ENCODE measurements at regions not wholly inside any gene's neighbourhood (a gene's known extent, or its start where the extent isn't known, plus 50 kb on each side); places are given as distances from the start of the nearest gene placed in this dataset.

DNA sequence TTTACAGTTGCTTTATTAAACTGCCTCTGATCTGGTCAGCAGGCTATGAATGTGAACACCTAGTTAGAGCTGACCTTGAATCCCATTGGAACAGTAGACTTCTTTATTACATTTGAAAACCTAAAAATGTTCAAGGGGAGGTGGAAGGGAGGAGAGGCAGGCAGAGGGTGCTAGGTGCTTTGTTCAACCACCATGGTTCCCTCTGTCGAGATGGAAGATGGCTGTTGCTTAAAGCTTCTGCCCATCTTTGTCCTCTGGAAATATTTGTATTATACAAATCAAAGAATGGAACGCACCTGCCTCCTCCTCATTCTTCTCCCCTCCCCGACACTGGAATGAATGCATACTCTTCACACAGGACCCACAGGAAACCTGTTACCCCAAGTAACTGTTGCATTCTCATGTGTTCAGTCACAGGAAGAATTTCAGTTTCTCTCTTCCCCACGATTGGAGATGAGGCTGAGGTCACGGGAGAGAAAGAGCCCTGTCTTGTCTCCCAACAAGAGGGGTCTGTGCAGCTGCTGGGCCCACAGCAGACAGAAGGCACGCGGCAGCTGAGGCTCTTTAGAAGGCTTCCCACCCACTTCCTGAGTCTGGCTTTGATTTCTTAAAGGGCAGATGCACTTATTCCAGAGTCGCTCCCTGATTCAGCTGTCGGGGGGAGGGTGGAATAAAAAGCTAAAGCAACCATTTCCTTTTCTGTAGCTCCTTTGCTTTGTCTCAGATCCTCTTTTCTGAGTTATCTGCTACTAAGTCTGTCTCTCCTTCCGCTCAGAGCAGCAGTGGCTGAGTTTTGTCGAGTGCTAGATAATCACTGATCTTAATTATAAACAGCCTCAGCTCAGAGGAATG, 217.9 kb upstream of the BTG1 start:
- Histone ChIP-seq H3K9me3 (ENCODE audit: control insufficient read depth, insufficient read depth, low read depth, low read length) (no peaks in the 10 kb centered on the region), H3K4me3 (ENCODE audit: low read depth, low read length) (no peak overlapping the region)
- CTCF ChIA-PET: interaction anchor here (0.7 kb wide), 1 partner anchor 668 kb away, joined by 3 read pairs; no protein-coding TSS in a partner anchor

DNA sequence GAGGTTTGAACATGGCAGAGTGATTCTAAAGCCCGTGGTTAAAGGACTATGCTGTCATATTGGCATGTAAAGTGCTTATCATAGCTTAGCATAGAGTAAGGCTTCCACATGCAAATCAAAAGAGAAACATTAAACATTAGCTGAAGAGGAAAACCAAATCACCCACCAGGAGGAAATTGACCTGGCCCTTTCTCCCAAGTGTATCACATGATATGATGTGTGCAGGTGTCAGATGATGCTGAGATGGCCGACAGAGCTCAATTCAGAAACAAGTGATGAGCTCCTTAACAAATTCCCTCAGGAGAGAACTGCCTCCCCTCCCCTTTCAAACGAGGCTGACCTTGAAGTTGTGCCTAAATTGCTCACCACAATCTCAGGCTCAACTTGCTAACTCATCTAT, 217.1 kb upstream of the BTG1 start:
- no peaks in the 10 kb centered on the region for H3K9me3 ChIP-seq (ENCODE audit: control insufficient read depth, insufficient read depth, low read depth, low read length)
- POLR2A ChIA-PET: no interaction called here
- H3K4me3 ChIP-seq (ENCODE audit: low read depth, low read length): no peak overlapping the region

More for the DNA sequence above, 217.9 kb upstream of the BTG1 start:
- POLR2A ChIA-PET: no interaction called here
- Histone ChIP-seq H3K27ac (ENCODE audit: extremely low read depth, low read depth, low read length) (no peak overlapping the region), H3K36me3 (ENCODE audit: control insufficient read depth in 2 of 2, insufficient read depth in 1 of 2, low read length in 2 of 2) (no peaks in the 10 kb centered on the region), H3K4me1 (ENCODE audit: control insufficient read depth, insufficient read depth, low read length) (no peaks in the 10 kb centered on the region)
- TF ChIP-seq ZNF473 (tag by site-specific recombination; IDR thresholded peaks at IDR 0.05) (no peak), ZNF585B (tag by site-specific recombination; IDR thresholded peaks at IDR 0.05) (no peak), ZBTB1 (tag by site-specific recombination; IDR thresholded peaks at IDR 0.05) (no peak), HOXD13 (CRISPR knock-in tag; IDR thresholded peaks at IDR 0.05; ENCODE audit: borderline replicate concordance) (no peak), MEIS1 (CRISPR knock-in tag; IDR thresholded peaks at IDR 0.05; ENCODE audit: borderline replicate concordance) (no peak), GLI4 (tag by site-specific recombination; IDR thresholded peaks at IDR 0.05) (no peak), ZNF121 (tag by site-specific recombination; IDR thresholded peaks at IDR 0.05) (no peak), ZNF292 (tag by site-specific recombination; IDR thresholded peaks at IDR 0.05; ENCODE audit: borderline replicate concordance, low read depth) (no peak)

DNA sequence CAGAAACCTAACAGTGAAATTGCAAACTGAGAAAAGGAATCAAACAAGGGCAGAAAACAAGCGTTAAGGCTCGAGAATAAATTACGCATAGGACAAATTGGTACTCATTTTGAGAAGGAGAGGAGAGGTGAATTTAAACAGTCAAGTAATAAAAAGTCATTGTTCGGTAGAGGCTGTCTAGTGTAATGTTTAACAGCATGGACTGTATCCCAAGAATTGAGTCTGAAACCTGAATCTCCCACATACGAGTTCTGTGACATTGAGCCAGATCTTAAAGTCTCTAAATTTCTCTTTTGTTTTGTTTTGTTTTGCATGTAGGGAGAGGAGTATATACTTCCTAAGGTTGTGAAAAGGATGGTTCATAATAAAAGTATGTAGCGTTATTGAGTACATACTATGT, 216.5 kb upstream of the BTG1 start:
- no peaks in the 10 kb centered on the region for H3K9me3 ChIP-seq (ENCODE audit: control insufficient read depth, insufficient read depth, low read depth, low read length)
- no peak overlapping the region for H3K27ac ChIP-seq (ENCODE audit: extremely low read depth, low read depth, low read length)
- no peak overlapping the region for H3K4me3 ChIP-seq (ENCODE audit: low read depth, low read length)
- CTCF ChIA-PET: no interaction called here
- no peaks in the 10 kb centered on the region for H3K36me3 ChIP-seq (ENCODE audit: control insufficient read depth in 2 of 2, insufficient read depth in 1 of 2, low read length in 2 of 2)
- POLR2A ChIA-PET: no interaction called here
- H3K4me1 ChIP-seq (ENCODE audit: control insufficient read depth, insufficient read depth, low read length): no peaks in the 10 kb centered on the region
- no peak for TF ChIP-seq REPIN1 (tag by site-specific recombination; IDR thresholded peaks at IDR 0.05; ENCODE audit: low read depth)
- TF ChIP-seq SETDB1 (IDR thresholded peaks at IDR 0.05; ENCODE audit: insufficient read length, low read length): no peak
- TF ChIP-seq ZNF707 (tag by site-specific recombination; IDR thresholded peaks at IDR 0.05): no peak
- no peak for TF ChIP-seq ZNF791 (tag by site-specific recombination; IDR thresholded peaks at IDR 0.05)
- TF ChIP-seq, protein P1, sequence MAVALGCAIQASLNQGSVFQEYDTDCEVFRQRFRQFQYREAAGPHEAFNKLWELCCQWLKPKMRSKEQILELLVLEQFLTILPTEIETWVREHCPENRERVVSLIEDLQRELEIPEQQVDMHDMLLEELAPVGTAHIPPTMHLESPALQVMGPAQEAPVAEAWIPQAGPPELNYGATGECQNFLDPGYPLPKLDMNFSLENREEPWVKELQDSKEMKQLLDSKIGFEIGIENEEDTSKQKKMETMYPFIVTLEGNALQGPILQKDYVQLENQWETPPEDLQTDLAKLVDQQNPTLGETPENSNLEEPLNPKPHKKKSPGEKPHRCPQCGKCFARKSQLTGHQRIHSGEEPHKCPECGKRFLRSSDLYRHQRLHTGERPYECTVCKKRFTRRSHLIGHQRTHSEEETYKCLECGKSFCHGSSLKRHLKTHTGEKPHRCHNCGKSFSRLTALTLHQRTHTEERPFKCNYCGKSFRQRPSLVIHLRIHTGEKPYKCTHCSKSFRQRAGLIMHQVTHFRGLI (tag by site-specific recombination; IDR thresholded peaks at IDR 0.05): no peak
- TF ChIP-seq ZNF2 (tag by site-specific recombination; IDR thresholded peaks at IDR 0.05): no peak
- TF ChIP-seq GFI1B (tag by site-specific recombination; IDR thresholded peaks at IDR 0.05): no peak
- no peak for TF ChIP-seq ZNF629 (tag by site-specific recombination; IDR thresholded peaks at IDR 0.05)
- TF ChIP-seq BCL11B (tag by site-specific recombination; IDR thresholded peaks at IDR 0.05; ENCODE audit: low read depth): no peak
- TF ChIP-seq ZNF302 (tag by site-specific recombination; IDR thresholded peaks at IDR 0.05; ENCODE audit: low read depth): no peak
- TF ChIP-seq, protein P2, sequence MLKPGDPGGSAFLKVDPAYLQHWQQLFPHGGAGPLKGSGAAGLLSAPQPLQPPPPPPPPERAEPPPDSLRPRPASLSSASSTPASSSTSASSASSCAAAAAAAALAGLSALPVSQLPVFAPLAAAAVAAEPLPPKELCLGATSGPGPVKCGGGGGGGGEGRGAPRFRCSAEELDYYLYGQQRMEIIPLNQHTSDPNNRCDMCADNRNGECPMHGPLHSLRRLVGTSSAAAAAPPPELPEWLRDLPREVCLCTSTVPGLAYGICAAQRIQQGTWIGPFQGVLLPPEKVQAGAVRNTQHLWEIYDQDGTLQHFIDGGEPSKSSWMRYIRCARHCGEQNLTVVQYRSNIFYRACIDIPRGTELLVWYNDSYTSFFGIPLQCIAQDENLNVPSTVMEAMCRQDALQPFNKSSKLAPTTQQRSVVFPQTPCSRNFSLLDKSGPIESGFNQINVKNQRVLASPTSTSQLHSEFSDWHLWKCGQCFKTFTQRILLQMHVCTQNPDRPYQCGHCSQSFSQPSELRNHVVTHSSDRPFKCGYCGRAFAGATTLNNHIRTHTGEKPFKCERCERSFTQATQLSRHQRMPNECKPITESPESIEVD (tag by site-specific recombination; IDR thresholded peaks at IDR 0.05): no peak

More for the DNA sequence above, 217.1 kb upstream of the BTG1 start:
- CTCF ChIA-PET: no interaction called here
- Histone ChIP-seq H3K36me3 (ENCODE audit: control insufficient read depth in 2 of 2, insufficient read depth in 1 of 2, low read length in 2 of 2) (no peaks in the 10 kb centered on the region), H3K27ac (ENCODE audit: extremely low read depth, low read depth, low read length) (no peak overlapping the region), H3K4me1 (ENCODE audit: control insufficient read depth, insufficient read depth, low read length) (no peaks in the 10 kb centered on the region)
- TF ChIP-seq ZNF423 (tag by site-specific recombination; IDR thresholded peaks at IDR 0.05) (no peak), ZNF132 (tag by site-specific recombination; IDR thresholded peaks at IDR 0.05; ENCODE audit: borderline replicate concordance) (no peak), ZNF2 (tag by site-specific recombination; IDR thresholded peaks at IDR 0.05) (no peak)
